ENCODE measurements at regions not wholly inside any gene's neighbourhood (a gene's known extent, or its start where the extent isn't known, plus 50 kb on each side); places are given as distances from the start of the nearest gene placed in this dataset.

- TF ChIP-seq MATR3 (CRISPR knock-in tag; IDR thresholded peaks at IDR 0.05) (no peak), CEBPB (IDR thresholded peaks at IDR 0.05; ENCODE audit: borderline replicate concordance, low read depth, low read length) (no peak), SUZ12 (IDR thresholded peaks at IDR 0.05; ENCODE audit: low read depth, low read length) (no peak), ARNT (IDR thresholded peaks at IDR 0.05) (no peak), TARDBP (CRISPR knock-in tag; IDR thresholded peaks at IDR 0.05) (no peak), ZBTB7A (CRISPR knock-in tag; IDR thresholded peaks at IDR 0.05) (no peak), ZNF567 (CRISPR knock-in tag; IDR thresholded peaks at IDR 0.05; ENCODE audit: borderline replicate concordance) (no peak), JARID2 (CRISPR knock-in tag; IDR thresholded peaks at IDR 0.05; ENCODE audit: insufficient replicate concordance) (no peak)
- TF ChIP-seq, protein P1, sequence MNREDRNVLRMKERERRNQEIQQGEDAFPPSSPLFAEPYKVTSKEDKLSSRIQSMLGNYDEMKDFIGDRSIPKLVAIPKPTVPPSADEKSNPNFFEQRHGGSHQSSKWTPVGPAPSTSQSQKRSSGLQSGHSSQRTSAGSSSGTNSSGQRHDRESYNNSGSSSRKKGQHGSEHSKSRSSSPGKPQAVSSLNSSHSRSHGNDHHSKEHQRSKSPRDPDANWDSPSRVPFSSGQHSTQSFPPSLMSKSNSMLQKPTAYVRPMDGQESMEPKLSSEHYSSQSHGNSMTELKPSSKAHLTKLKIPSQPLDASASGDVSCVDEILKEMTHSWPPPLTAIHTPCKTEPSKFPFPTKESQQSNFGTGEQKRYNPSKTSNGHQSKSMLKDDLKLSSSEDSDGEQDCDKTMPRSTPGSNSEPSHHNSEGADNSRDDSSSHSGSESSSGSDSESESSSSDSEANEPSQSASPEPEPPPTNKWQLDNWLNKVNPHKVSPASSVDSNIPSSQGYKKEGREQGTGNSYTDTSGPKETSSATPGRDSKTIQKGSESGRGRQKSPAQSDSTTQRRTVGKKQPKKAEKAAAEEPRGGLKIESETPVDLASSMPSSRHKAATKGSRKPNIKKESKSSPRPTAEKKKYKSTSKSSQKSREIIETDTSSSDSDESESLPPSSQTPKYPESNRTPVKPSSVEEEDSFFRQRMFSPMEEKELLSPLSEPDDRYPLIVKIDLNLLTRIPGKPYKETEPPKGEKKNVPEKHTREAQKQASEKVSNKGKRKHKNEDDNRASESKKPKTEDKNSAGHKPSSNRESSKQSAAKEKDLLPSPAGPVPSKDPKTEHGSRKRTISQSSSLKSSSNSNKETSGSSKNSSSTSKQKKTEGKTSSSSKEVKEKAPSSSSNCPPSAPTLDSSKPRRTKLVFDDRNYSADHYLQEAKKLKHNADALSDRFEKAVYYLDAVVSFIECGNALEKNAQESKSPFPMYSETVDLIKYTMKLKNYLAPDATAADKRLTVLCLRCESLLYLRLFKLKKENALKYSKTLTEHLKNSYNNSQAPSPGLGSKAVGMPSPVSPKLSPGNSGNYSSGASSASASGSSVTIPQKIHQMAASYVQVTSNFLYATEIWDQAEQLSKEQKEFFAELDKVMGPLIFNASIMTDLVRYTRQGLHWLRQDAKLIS (CRISPR knock-in tag; IDR thresholded peaks at IDR 0.05) = no peak
- TF ChIP-seq, protein P2, sequence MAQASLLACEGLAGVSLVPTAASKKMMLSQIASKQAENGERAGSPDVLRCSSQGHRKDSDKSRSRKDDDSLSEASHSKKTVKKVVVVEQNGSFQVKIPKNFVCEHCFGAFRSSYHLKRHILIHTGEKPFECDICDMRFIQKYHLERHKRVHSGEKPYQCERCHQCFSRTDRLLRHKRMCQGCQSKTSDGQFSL (CRISPR knock-in tag; IDR thresholded peaks at IDR 0.05) = no peak
- TF ChIP-seq, protein P3, sequence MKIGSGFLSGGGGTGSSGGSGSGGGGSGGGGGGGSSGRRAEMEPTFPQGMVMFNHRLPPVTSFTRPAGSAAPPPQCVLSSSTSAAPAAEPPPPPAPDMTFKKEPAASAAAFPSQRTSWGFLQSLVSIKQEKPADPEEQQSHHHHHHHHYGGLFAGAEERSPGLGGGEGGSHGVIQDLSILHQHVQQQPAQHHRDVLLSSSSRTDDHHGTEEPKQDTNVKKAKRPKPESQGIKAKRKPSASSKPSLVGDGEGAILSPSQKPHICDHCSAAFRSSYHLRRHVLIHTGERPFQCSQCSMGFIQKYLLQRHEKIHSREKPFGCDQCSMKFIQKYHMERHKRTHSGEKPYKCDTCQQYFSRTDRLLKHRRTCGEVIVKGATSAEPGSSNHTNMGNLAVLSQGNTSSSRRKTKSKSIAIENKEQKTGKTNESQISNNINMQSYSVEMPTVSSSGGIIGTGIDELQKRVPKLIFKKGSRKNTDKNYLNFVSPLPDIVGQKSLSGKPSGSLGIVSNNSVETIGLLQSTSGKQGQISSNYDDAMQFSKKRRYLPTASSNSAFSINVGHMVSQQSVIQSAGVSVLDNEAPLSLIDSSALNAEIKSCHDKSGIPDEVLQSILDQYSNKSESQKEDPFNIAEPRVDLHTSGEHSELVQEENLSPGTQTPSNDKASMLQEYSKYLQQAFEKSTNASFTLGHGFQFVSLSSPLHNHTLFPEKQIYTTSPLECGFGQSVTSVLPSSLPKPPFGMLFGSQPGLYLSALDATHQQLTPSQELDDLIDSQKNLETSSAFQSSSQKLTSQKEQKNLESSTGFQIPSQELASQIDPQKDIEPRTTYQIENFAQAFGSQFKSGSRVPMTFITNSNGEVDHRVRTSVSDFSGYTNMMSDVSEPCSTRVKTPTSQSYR (CRISPR knock-in tag; IDR thresholded peaks at IDR 0.05; ENCODE audit: borderline replicate concordance) = no peak
Observed at GRCh38 chr13:71148396-71148795, 718.6 kb downstream of the DACH1 start.
